Thoracic aorta (tissue), 2 donors: ENCODE measurements at regions not wholly inside any gene's neighbourhood (a gene's known extent, or its start where the extent isn't known, plus 50 kb on each side); places are given as distances from the start of the nearest gene placed in this dataset.

Experiments used
- ATAC-seq: fragments of 150-250 bp; one replicate; pipeline ENCODE4 v1.8.0; 2017; ENCODE audit warnings: low read depth; ENCODE audit not compliant: insufficient number of reproducible peaks, low FRiP score
- DNase-seq: peaks from one replicate; pipeline ENCODE4 v3.0.0-alpha.2; 2020; ENCODE audit warnings: low spot score
- H3K27ac ChIP-seq, 2 donors: fragments of 200-600 bp; sonication (generic); 1 replicate in 1 of 2; 2 replicates in 1 of 2; pipeline ENCODE4 v1.5.1; 2016; ENCODE audit warnings: mild to moderate bottlenecking in 2 of 2, moderate library complexity in 2 of 2
- H3K27me3 ChIP-seq: fragments of 200-600 bp; sonication (generic); replicated peaks from 2 replicates; pipeline ENCODE4 v1.6.0; 2016; ENCODE audit warnings: mild to moderate bottlenecking; ENCODE audit not compliant: insufficient read depth
- H3K36me3 ChIP-seq: fragments of 200-600 bp; sonication (generic); one replicate; pipeline ENCODE4 v1.5.1; 2016
- H3K4me1 ChIP-seq, 2 donors: fragments of 200-600 bp; sonication (generic); 1 replicate in 1 of 2; 2 replicates in 1 of 2; pipeline versions ENCODE4 v1.5.1 to v1.6.0; 2016; ENCODE audit warnings: low read depth in 2 of 2, mild to moderate bottlenecking in 1 of 2; ENCODE audit not compliant: control insufficient read depth in 1 of 2
- H3K4me3 ChIP-seq: fragments of 200-600 bp; sonication (generic); 2 replicates; pipeline ENCODE4 v1.5.1; 2016; ENCODE audit warnings: mild to moderate bottlenecking
- H3K9me3 ChIP-seq: fragments of 200-600 bp; sonication (generic); 2 replicates; pipeline ENCODE4 v1.5.1; 2016
- CTCF ChIP-seq: fragments of 200-600 bp; sonication (generic); IDR thresholded peaks from one replicate; pipeline ENCODE4 v1.5.1; 2019; ENCODE audit warnings: antibody characterized with exemption

GRCh38 chr13:60933638-60934037 lies 482.0 kb downstream of the PCDH20 start:
- Histone ChIP-seq H3K9me3 (no peaks in the 10 kb centered on the region), H3K27me3 (no peaks in the 10 kb centered on the region), H3K27ac (no peak overlapping the region), H3K36me3 (no peaks in the 10 kb centered on the region), H3K4me3 (no peak overlapping the region), H3K4me1 (no peaks in the 10 kb centered on the region)
- no peak for ATAC-seq
- TF ChIP-seq CTCF: no peak
- no peak for DNase-seq

GRCh38 chr13:60931858-60932546 lies 483.6 kb downstream of the PCDH20 start:
- Histone ChIP-seq H3K27ac (no peak overlapping the region), H3K4me1 (no peaks in the 10 kb centered on the region), H3K4me3 (no peak overlapping the region), H3K9me3 (no peaks in the 10 kb centered on the region), H3K27me3 (no peaks in the 10 kb centered on the region), H3K36me3 (no peaks in the 10 kb centered on the region)
- ATAC-seq (no peak), DNase-seq (no peak)
- no peak for TF ChIP-seq CTCF

- Histone ChIP-seq H3K4me3 (no peak overlapping the region), H3K27me3 (no peaks in the 10 kb centered on the region), H3K4me1 (no peaks in the 10 kb centered on the region), H3K27ac (no peak overlapping the region), H3K36me3 (no peaks in the 10 kb centered on the region), H3K9me3 (no peaks in the 10 kb centered on the region)
- no peak for TF ChIP-seq CTCF
- ATAC-seq (no peak), DNase-seq (no peak)
Measured at GRCh38 chr13:60925686-60926085, 490.0 kb downstream of the PCDH20 start.

GRCh38 chr13:60924856-60925255 lies 490.8 kb downstream of the PCDH20 start:
- TF ChIP-seq CTCF: no peak
- ATAC-seq: no peak

GRCh38 chr13:60922576-60923231 lies 492.9 kb downstream of the PCDH20 start:
- TF ChIP-seq CTCF: no peak
- no peaks in the 10 kb centered on the region for H3K9me3 ChIP-seq
- H3K27ac ChIP-seq: no peak overlapping the region
- DNase-seq (no peak), ATAC-seq (no peak)
- H3K36me3 ChIP-seq: no peaks in the 10 kb centered on the region
- H3K4me1 ChIP-seq: no peaks in the 10 kb centered on the region
- no peaks in the 10 kb centered on the region for H3K27me3 ChIP-seq
- no peak overlapping the region for H3K4me3 ChIP-seq

More at GRCh38 chr13:60924856-60925255, 490.8 kb downstream of the PCDH20 start:
- no peaks in the 10 kb centered on the region for H3K9me3 ChIP-seq
- no peak overlapping the region for H3K4me3 ChIP-seq
- H3K27ac ChIP-seq: no peak overlapping the region
- no peak for DNase-seq
- H3K36me3 ChIP-seq: no peaks in the 10 kb centered on the region
- no peaks in the 10 kb centered on the region for H3K4me1 ChIP-seq
- H3K27me3 ChIP-seq: no peaks in the 10 kb centered on the region
